ENCODE measurements at regions not wholly inside any gene's neighbourhood (a gene's known extent, or its start where the extent isn't known, plus 50 kb on each side); places are given as distances from the start of the nearest gene placed in this dataset.

DNA sequence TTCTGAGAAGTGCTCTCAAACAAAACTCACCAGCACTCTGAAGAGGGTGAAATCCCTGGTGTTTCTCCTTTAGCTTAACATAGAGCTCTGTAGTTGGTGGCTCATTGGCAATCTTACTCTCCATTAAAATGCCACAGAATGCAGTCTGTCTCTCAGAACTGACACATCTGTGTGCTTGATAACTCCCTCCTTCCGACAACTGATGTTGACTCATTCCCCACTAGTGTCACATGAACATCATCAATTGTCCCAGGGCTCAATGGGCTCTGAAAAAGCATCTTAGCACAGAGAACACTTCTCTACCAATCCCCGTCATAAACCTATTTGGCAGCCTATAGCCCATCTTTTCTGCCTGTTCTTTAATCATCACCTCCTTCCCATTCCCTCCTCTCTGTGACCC is 133.2 kb upstream of the ZC3H11B start:
- Histone ChIP-seq H3K4me1 (ENCODE audit: insufficient read depth, insufficient read length) (no peaks in the 10 kb centered on the region), H3K27me3 (ENCODE audit: insufficient read depth, insufficient read length) (no peaks in the 10 kb centered on the region), H3K36me3 (ENCODE audit: insufficient read depth, insufficient read length, low read length) (no peaks in the 10 kb centered on the region), H3K4me3 (ENCODE audit: insufficient read length, low read depth) (no peak overlapping the region), H3K9ac (ENCODE audit: insufficient read length, low read depth) (no peak overlapping the region), H3K9me3 (ENCODE audit: insufficient read depth, low read length) (no peaks in the 10 kb centered on the region)
- TF ChIP-seq SUZ12 (IDR thresholded peaks at IDR 0.05; ENCODE audit: extremely low read depth, insufficient read depth, insufficient read length) (no peak), ZNF274 (IDR thresholded peaks at IDR 0.05; ENCODE audit: low read depth, low read length) (no peak), YY1 (IDR thresholded peaks at IDR 0.05; ENCODE audit: insufficient read depth, insufficient read length) (no peak)
- no peak for DNase-seq (ENCODE audit: low read depth, low spot score)

DNA sequence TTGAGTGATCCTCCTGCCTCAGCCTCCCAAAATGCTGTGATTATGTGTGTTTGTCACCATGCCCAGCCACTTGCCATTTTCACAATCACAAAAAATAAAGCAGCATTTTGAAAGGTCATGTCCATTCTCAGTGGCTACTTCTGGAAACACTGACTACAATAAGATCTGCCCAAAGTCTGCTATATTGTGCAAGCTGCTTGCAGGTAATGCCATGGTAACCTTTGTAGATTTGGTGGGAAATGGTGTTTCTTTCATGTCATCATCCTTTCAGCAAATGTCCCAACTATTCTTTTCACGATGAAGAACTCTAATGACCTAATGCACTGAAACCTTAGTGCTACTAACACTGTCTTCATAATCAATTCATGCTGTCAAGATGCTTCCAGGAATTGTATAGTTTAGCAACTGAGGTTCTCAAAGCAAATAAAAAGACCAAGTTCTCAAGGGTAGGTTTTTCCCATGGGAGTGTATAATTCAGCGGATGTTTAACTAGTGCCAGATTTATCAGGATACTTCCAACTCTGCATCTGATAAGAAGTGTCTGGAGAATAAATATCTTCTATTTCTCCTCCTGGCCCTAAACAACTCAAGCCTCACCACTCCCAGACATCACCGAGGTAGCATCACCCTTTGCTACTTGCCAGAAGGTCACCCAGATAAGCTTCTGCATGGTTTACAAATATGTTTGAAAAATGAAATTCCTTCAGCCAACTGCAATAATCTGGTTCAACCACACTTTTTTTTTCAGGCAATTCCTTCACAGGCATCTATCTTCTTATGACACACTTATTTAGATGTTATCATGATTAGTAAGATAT is 132.0 kb upstream of the ZC3H11B start:
- Histone ChIP-seq H3K9me3 (ENCODE audit: insufficient read depth, low read length) (no peaks in the 10 kb centered on the region), H3K4me1 (ENCODE audit: insufficient read depth, insufficient read length) (no peaks in the 10 kb centered on the region), H3K9ac (ENCODE audit: insufficient read length, low read depth) (no peak overlapping the region), H3K4me3 (ENCODE audit: insufficient read length, low read depth) (no peak overlapping the region), H3K36me3 (ENCODE audit: insufficient read depth, insufficient read length, low read length) (no peaks in the 10 kb centered on the region), H3K27me3 (ENCODE audit: insufficient read depth, insufficient read length) (no peaks in the 10 kb centered on the region)
- no peak for DNase-seq (ENCODE audit: low read depth, low spot score)
- no peak for TF ChIP-seq YY1 (IDR thresholded peaks at IDR 0.05; ENCODE audit: insufficient read depth, insufficient read length)
- TF ChIP-seq SUZ12 (IDR thresholded peaks at IDR 0.05; ENCODE audit: extremely low read depth, insufficient read depth, insufficient read length): no peak
- TF ChIP-seq ZNF274 (IDR thresholded peaks at IDR 0.05; ENCODE audit: low read depth, low read length): no peak

DNA sequence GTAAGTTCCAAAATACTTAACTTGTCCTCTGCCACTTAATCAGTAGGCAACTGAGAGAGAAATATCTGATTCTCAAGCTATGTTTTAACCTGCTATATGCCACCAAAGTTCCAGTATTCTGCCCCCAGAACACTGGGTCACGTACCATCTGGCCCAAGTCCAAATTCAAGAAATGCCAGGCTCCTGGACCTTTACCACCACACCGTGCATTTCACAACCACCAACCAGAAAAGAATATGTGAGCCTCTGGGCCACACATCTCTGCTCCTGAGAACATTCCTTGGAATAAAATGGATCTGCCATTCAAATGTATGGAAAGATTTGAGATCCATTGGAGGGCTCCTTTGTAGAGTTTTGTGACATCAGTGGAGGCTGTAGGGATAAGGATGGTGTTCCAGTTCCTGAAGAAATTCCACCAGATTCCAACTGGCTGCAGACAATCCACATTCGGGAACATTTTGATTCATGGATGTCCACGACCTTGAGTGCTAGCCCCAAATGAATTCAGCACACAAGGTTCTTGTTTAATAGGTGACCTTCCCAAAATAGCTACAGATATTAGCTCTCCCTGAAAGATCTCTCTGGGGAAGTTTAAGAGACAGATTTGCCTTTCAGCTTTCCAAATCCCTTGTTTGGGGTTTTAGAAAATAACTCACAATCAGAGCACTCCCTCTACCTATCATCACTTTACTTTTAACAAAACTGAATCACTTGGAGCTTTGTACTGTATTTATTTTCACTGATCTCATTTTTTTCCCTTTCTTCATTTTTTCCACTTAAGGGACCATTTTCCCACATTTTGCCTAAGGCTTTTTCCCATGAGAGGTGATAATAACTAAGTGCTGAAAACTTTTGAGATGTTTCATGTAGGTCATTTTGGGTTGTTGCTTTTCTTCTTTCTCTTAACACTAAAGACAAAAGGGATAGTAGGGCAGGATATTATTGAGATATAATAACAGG is 128.4 kb upstream of the ZC3H11B start:
- no peak overlapping the region for H3K4me3 ChIP-seq (ENCODE audit: insufficient read length, low read depth)
- no peaks in the 10 kb centered on the region for H3K9me3 ChIP-seq (ENCODE audit: insufficient read depth, low read length)
- no peaks in the 10 kb centered on the region for H3K27me3 ChIP-seq (ENCODE audit: insufficient read depth, insufficient read length)
- no peak overlapping the region for H3K9ac ChIP-seq (ENCODE audit: insufficient read length, low read depth)
- no peak for TF ChIP-seq YY1 (IDR thresholded peaks at IDR 0.05; ENCODE audit: insufficient read depth, insufficient read length)
- no peak for TF ChIP-seq SUZ12 (IDR thresholded peaks at IDR 0.05; ENCODE audit: extremely low read depth, insufficient read depth, insufficient read length)
- H3K4me1 ChIP-seq (ENCODE audit: insufficient read depth, insufficient read length): no peaks in the 10 kb centered on the region
- no peak for DNase-seq (ENCODE audit: low read depth, low spot score)
- no peaks in the 10 kb centered on the region for H3K36me3 ChIP-seq (ENCODE audit: insufficient read depth, insufficient read length, low read length)

DNA sequence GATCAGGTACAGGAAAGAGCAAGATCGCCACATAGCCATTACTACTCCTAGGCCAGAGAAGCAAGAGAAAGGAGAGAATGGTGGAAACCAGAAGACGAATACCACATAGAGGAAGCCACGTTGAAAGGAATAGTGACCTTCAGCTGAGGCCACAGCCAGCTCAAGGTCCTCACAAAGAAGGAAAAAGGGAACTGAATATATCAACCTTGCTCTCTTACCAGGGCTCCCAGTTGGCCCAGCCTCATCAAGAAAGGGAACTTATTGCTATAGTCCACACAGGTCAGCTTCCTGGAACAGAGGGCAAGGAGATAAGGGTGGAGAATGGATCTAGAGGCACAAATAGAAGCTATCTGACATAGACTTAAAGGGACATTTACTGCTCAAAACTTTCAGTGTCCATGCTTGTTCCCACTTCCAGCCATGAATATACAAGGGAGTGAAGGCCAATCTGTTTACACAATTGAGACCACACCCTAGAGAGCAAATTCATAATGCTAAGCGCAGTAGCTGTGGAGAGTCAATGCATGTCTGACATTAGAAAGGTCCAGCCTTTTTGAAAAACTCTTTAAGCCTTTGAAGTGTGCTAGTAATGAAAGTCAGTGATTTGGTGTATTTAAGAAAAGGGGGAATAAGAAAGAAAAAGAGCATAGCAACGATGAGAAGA is 120.7 kb upstream of the ZC3H11B start:
- Histone ChIP-seq H3K9ac (ENCODE audit: insufficient read length, low read depth) (no peak overlapping the region), H3K36me3 (ENCODE audit: insufficient read depth, insufficient read length, low read length) (no peaks in the 10 kb centered on the region), H3K4me3 (ENCODE audit: insufficient read length, low read depth) (no peak overlapping the region), H3K4me1 (ENCODE audit: insufficient read depth, insufficient read length) (no peaks in the 10 kb centered on the region), H3K27me3 (ENCODE audit: insufficient read depth, insufficient read length) (no peaks in the 10 kb centered on the region), H3K9me3 (ENCODE audit: insufficient read depth, low read length) (no peaks in the 10 kb centered on the region)
- TF ChIP-seq SUZ12 (IDR thresholded peaks at IDR 0.05; ENCODE audit: extremely low read depth, insufficient read depth, insufficient read length): no peak
- no peak for TF ChIP-seq ZNF274 (IDR thresholded peaks at IDR 0.05; ENCODE audit: low read depth, low read length)
- no peak for TF ChIP-seq YY1 (IDR thresholded peaks at IDR 0.05; ENCODE audit: insufficient read depth, insufficient read length)
- no peak for DNase-seq (ENCODE audit: low read depth, low spot score)

DNA sequence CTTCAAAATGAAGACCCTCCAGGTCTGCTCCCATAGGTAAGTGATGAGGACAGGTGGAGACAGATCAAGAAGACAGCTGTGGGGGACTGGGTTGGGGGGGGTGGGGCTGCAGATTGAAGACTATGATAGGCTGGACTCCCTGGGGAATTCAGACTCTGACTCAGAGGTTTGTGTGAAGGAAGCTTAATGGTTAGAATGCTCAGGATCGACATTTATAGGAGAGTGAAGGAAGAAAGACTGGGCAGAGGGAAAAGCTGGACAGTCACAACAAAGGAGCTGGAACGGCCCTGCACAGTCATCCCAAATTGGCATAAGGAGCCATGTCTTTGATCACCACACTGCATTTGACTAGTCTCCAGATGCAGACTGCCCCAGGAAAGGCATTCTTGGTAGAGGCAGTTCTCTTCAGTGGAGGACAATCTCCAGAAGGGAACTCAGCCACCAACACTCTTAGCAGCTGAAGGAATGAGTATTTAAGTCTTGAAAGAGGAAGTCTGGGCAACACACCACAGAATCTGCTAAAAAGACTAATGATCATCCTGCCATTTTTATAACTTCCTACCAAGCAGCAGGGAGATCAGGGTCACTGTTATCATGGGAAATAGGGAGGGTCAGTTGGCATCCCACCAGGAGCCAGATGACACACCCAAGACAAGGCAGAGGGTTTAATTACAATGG is 120.0 kb upstream of the ZC3H11B start:
- no peak overlapping the region for H3K4me3 ChIP-seq (ENCODE audit: insufficient read length, low read depth)
- TF ChIP-seq YY1 (IDR thresholded peaks at IDR 0.05; ENCODE audit: insufficient read depth, insufficient read length) (no peak), SUZ12 (IDR thresholded peaks at IDR 0.05; ENCODE audit: extremely low read depth, insufficient read depth, insufficient read length) (no peak), ZNF274 (IDR thresholded peaks at IDR 0.05; ENCODE audit: low read depth, low read length) (no peak)
- no peak overlapping the region for H3K9ac ChIP-seq (ENCODE audit: insufficient read length, low read depth)
- DNase-seq (ENCODE audit: low read depth, low spot score): no peak
- no peaks in the 10 kb centered on the region for H3K36me3 ChIP-seq (ENCODE audit: insufficient read depth, insufficient read length, low read length)
- H3K27me3 ChIP-seq (ENCODE audit: insufficient read depth, insufficient read length): no peaks in the 10 kb centered on the region
- H3K9me3 ChIP-seq (ENCODE audit: insufficient read depth, low read length): no peaks in the 10 kb centered on the region
- H3K4me1 ChIP-seq (ENCODE audit: insufficient read depth, insufficient read length): no peaks in the 10 kb centered on the region

DNA sequence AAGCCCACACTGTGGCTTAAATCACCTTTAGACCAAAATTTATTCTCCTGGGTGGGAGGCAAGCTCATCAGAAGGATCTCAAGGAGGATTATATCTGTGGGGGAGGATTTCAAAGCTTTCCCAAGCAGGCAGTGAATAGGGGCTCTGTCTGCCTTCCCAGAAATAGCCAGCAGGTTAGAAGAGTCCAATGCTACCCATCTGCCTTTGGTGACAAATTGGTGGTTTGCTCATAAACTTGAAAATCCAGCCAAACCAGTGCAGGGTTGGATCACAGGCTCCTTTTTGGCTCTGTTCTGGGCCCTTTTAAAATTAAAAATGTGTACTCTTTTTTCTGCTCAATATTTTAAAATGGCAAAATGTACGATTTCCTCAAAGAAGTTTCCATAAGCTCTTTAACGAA is 118.9 kb upstream of the ZC3H11B start:
- no peak for TF ChIP-seq YY1 (IDR thresholded peaks at IDR 0.05; ENCODE audit: insufficient read depth, insufficient read length)
- no peak for TF ChIP-seq SUZ12 (IDR thresholded peaks at IDR 0.05; ENCODE audit: extremely low read depth, insufficient read depth, insufficient read length)
- no peak for TF ChIP-seq ZNF274 (IDR thresholded peaks at IDR 0.05; ENCODE audit: low read depth, low read length)
- H3K27me3 ChIP-seq (ENCODE audit: insufficient read depth, insufficient read length): no peaks in the 10 kb centered on the region
- H3K36me3 ChIP-seq (ENCODE audit: insufficient read depth, insufficient read length, low read length): no peaks in the 10 kb centered on the region
- H3K4me1 ChIP-seq (ENCODE audit: insufficient read depth, insufficient read length): no peaks in the 10 kb centered on the region
- H3K4me3 ChIP-seq (ENCODE audit: insufficient read length, low read depth): no peak overlapping the region
- DNase-seq (ENCODE audit: low read depth, low spot score): no peak
- no peak overlapping the region for H3K9ac ChIP-seq (ENCODE audit: insufficient read length, low read depth)
- peaks cover 7% of the 10 kb centered on the region for H3K9me3 ChIP-seq (ENCODE audit: insufficient read depth, low read length)
